Kasumi-1 (cell line): ENCODE measurements at regions not wholly inside any gene's neighbourhood (a gene's known extent, or its start where the extent isn't known, plus 50 kb on each side); places are given as distances from the start of the nearest gene placed in this dataset.
"Not testable (repeated sequence)": the region's sequence is repeated elsewhere in the genome, so short reads cannot be mapped to it uniquely, and the experiment has no call there.

ENCODE experiments used
- DNase-seq, 2 experiments: peaks; one replicate each; lab custom pipeline; 2025; lab: John Stamatoyannopoulos, UW

DNA sequence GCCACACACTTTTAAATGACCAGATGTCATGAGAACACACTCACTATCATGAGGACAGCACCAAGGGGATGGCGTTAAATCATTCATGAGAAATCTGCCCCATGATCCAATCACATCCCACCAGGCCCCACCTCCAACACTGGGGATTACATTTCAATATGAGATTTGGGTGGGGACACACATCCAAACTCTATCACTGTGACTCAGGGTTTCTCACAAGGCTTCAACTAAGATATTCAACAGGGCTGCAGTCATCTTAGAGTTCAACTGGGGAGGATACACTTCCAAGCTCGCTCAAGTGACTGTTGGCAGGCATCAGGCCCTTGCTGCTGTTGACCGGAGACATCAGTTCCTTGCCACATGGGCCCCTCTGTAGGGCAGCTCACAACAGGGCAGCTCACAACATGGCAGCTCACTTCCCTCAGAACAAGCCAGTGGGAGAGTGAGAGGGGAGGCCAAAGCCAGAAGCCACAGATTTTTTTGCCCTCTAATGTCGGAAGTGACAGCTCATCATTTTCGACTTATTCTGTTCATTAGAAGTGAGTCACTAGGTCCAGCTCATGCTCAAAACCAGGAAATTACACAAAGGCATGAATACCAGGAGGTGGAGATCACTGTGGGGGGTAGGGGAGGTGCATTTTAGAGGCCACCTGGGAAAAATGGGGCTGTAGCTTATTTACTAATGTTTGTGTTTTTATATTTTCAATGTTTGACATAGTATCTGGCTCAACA is 50.8 kb upstream of the PTHLH start:
- DNase-seq: no peak

DNA sequence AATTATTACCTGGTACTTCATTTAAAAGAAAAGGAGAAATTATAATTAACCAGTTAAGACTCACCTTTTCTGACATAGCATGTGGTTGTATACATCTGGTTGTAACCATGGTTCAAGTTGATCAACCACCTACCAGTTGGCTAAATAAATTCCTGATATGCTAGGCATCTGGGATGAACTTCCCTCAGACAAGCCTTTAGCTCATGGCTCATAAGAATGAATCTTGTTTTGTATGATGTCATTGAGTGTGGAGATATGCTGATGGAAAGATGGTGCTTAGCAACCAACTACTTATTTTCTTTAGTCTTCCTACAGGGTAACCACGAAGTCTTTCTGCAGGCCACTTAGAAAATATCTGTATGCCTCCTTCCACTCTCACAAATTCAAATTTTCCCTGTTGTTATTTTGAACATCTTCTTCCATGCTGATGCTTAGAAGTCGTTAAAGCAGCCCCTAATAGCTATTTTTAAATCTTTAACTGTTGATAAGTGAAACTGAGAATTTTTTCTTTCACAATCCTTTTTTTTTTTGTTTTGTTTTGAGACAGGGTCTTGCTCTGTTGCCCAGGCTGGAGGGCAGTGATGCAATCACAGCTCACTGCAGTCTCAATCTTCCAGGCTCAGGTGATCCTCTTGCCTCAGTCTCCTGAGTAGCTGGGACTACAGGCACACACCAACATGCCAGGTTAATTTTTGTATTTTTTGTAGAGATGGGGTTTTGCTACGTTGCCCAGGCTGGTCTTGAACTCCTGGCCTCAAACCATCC is 51.9 kb upstream of the PTHLH start:
- DNase-seq: no peak

- DNase-seq: no peak
Measured at GRCh38 chr12:28025821-28026505, 53.4 kb upstream of the PTHLH start.

GRCh38 chr12:28026701-28027100 is 54.2 kb upstream of the PTHLH start:
- DNase-seq: peak in 1 of 2 experiments; percentile 21

- no peak for DNase-seq
Measured at GRCh38 chr12:28027328-28027727, 54.8 kb upstream of the PTHLH start.

- peak; percentile 45 to 52 for DNase-seq
Measured at GRCh38 chr12:28027947-28028724, 55.6 kb upstream of the PTHLH start.

DNA sequence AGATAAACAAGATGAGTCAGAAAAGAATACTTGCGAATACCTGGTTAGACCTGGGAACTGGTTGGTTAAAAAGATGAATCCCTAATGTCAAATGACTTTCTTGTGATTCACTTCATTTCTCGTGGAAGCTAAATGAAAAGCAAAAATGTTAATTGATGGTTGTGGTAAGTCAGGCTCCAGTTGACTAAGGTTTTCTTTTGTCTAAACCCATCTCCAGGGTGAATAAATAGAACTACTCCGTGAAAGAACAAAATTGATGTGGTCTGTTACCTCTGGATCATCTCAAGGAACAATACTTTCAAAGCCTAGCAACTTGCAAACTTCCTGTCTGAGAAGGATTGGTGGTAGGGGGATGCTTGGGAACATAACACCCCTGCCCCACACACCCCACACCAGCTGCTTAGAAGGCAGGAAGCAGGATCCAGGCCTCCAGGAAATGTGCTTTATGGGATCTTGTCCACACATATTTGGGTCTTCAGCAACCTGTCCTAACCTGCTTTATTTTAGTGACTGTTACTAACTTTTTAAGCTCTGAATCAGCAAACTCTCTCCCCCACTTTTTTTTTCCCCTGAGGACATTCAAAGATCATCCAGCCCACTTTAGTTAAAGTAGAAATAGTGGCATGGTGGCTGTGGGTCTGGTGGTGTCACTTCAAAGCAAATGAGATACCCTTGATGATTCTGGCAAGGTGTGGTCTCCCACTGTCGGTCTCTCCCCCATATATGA is 60.4 kb upstream of the PTHLH start:
- DNase-seq: no peak

DNA sequence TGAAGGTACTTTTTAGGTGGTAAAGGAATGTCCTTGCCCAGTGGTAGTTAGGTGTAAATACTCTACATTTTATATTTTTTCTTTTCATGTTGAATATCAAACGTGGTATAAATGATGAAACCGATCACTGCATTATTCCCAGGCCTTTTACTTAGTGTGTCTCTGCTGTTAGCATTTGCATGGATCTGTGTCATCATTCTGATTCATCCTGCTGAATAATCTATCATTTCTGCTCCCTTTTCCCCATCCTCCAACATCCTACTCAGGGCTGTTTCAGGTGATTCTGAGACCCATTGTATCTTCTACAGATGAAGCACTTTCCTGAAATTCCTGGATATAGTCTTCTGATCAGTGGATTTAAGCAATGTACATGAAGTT is 61.0 kb upstream of the PTHLH start:
- no peak for DNase-seq

- no peak for DNase-seq
Measured at GRCh38 chr12:28034271-28034670, 61.7 kb upstream of the PTHLH start.

GRCh38 chr12:28035500-28035899 is 63.0 kb upstream of the PTHLH start:
- no peak for DNase-seq

DNA sequence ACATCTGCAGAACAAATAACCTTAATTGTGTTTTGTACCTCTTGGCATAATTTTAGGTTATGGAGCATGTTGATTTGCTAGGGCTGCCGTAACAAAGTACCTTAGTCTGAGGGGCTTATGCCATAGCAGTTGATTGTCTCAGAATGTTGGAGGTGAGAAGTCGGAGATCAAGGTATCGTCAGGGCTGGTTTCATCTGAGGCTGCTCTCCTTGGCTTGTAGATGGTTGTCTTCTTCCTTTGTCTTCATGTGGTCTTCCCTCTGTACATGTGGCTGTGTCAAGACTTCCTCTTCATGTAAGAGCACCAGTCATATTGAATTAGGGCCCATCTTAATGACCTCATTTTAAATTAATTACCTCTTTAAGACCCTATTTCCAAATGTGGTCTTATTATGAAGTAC is 64.4 kb upstream of the PTHLH start:
- no peak for DNase-seq

- DNase-seq: no peak
Measured at GRCh38 chr12:28040246-28040645, 67.7 kb upstream of the PTHLH start.

GRCh38 chr12:28046600-28046999 is 74.1 kb upstream of the PTHLH start:
- DNase-seq: not testable (repeated sequence)

DNA sequence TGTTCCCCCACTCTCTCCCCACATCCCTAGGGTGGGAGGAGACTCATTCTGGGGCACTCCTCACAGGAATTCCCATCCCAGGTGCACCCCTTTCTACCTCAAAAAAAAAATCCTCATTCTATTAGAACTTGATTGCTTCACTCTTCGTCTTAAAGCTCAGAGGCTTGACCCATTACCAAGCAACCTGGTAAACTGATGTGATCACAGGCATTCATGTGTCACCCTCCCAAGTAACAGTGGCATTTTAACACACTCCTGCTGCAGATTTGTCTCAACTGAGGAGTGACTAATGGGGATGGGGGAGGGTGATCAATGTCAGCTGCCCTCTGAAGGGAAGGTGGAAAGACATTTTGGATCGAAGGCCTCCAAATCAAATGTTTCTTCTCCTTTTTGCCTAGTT is 78.1 kb upstream of the PTHLH start:
- DNase-seq: no peak

GRCh38 chr12:28051516-28052354 is 79.2 kb upstream of the PTHLH start:
- no peak for DNase-seq

- no peak for DNase-seq
Measured at GRCh38 chr12:28053564-28053963, 81.0 kb upstream of the PTHLH start.

- no peak for DNase-seq
Measured at GRCh38 chr12:28054583-28054982, 82.0 kb upstream of the PTHLH start.

DNA sequence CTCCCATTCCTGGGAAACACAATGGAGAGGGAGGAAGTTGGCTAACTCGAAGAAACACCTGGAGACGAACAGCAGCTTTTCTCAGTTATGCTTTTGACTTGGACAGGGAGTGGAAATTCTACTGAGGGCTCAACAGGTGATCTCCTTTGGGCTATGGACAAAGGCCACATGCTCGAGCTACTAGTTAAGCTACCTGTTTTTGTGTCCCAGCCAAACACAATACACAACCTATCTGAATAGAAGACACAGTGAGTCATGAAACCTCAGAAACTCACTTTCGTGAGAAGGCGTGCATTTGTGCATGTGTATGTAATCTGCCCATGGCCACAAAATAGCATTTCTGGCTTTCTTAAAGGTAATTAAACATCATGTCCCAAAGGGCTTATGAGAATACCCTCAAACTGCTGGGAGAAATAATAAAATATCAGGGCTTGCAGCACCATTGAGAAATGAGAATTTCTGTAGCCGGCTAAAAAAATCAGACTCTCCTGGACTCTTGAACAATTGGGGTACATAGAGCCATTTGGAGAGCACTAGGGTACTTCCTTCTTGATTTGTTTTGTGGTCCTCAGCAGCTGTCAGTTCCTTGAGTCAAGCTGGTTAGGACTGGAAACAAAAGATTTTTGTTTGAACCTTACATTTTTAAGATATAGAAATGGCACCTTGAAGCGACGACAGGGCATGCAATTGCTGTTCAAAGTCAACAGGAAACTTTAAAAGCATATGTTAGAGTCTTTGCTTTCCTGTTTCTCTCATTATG is 85.5 kb upstream of the PTHLH start:
- DNase-seq: no peak

GRCh38 chr12:28059220-28059619 is 86.7 kb upstream of the PTHLH start:
- DNase-seq: no peak

GRCh38 chr12:28059668-28060067 is 87.1 kb upstream of the PTHLH start:
- no peak for DNase-seq
